SW 1271 (cell line): ENCODE measurements at regions not wholly inside any gene's neighbourhood (a gene's known extent, or its start where the extent isn't known, plus 50 kb on each side); places are given as distances from the start of the nearest gene placed in this dataset.

ENCODE experiments used
- DNase-seq, 2 experiments: peaks; one replicate each; lab custom pipeline; 2025; lab: John Stamatoyannopoulos, UW

DNA sequence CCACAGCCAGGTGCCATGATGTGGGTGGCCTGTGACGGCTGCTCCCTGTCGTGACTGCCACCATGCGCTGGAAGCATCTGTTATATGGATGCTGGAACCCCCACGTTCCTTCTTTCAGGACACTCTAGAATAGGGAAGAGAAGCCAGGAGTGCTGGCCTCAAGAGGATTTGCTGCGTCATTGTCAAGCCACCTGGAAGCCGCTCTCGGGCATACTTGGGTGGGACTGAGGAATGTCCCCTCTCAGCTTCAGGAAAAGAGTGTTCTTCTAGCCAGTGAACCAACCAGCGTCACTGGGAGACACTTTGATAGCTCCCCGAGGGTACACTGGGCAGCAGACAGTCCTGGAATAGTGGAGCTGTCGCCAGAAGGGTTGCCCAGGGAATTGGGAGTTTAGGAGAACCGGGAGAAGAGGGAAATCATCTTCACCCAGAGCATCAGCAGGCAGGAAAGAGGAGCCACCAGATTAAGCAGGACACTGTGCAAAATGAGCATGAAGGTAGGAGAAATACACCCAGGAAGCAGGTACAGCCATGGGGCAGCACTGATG, 130.8 kb upstream of the SASH1 start:
- DNase-seq, result no peak

- no peak for DNase-seq
Measured at GRCh38 chr6:148212366-148212765, 130.3 kb upstream of the SASH1 start.

DNA sequence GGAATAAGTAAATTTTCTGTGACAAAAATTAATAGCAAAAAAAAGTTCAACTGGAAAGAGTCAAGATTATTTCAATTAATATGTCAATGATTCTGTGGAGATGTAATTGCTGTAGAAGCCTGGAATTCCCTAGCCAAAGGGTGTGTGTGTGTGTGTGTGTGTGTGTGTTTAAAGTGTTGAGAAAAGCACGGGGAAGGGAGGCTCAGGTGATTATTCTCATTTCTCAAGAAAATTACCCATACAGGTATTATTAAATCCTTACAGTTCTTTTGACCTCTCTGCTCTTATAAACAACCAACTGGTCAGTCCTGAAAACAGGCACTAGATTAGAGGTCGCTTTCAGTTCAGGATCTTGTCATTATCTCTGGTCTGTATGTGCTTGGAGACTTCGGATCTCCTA, 129.3 kb upstream of the SASH1 start:
- DNase-seq, result no peak

DNA sequence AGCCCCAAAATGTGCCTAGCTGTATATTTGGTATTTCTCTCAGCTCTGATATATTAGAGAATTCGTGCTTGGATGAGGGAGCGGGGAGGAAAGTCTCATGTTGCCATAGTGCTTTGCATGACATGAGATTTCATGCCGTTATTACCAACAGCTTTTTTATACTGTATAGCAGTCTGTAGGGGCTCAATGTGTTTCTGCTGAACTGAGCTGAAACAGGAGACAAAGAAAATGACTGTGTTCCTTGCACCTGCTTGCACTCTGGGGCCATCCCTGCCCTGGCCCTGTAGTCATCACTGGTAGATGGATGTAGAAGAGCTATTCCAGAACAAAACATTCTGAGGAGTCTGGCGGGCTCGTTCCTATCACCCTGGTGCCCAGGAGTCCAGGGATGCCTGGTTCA, 128.0 kb upstream of the SASH1 start:
- no peak for DNase-seq

DNA sequence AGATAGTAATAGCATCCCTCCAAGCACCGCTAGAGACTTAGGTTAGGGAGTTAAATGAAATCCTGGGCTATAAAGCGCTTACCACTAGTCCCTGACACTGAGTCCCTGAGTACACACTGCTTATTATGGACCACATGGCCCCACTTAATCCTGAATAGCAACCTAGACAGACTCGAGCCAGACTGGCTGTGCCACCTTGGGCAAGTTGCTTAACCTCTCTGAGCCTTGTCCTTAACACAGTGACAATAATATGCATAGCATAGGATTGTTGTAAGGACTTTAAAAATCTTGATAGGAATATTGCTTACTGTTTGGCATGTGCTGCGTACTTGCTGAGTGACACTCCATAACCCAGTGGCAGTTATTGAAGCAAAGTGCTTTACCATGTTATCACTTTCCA, 125.6 kb upstream of the SASH1 start:
- DNase-seq, result no peak

- no peak for DNase-seq
Measured at GRCh38 chr6:148217921-148218320, 124.7 kb upstream of the SASH1 start.

- no peak for DNase-seq
Measured at GRCh38 chr6:148218542-148219258, 123.9 kb upstream of the SASH1 start.

DNA sequence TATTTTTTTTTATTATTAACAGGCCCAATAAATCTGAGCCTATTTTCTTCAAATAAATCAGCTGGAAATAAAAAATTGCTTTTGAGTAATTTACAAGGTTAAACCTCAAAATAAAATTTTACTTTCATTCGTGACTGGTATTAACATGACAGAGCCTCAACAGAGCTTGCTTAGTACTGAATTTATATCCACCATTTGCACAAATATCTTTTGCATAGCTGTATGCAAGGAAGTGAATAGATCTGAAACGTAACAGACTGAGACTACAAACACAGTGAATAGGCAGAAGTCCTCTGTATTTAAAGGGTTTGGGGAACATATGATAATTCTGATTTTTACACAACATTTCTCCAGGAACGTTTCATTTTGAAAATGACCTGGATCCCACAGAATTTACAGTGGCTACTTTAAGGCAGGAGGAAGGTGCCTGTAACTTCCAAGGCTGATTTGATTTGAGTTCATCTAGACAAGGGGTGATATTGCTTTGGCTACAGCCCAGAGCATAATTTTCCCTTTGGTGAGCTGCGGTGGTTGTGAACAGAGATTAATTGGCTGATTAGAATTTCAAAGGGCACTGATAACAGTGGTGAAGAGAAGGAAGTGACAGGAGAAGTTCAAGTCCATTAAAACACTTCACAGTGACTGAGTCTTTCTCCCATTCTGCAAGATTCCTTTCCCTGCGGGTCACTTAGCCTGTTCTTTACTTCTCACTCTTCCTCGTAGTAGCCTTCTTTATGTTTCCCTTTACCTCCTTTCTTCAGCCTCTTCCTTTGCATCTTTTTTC, 121.2 kb upstream of the SASH1 start:
- no peak for DNase-seq

- DNase-seq, result no peak
Measured at GRCh38 chr6:148222376-148222775, 120.3 kb upstream of the SASH1 start.

DNA sequence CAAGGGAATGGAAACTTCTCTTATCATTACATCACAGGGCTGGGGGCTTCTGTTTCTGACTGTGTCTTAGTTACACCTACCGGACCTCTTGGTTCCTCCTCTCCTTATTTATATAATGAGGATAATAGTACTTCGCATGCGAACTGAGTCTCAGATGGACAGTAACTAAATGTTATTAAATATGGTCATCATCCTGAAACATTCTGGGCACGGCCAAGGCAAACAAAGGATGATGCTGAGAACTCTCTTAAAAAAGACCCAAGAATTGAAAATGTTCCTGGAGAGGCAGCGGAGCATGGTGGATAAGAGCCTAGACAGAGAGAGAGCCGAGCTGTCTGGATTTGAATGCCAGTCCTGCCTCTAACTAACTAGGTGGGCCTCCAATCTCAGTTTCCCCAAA, 119.8 kb upstream of the SASH1 start:
- no peak for DNase-seq

GRCh38 chr6:148223424-148223842, 119.2 kb upstream of the SASH1 start:
- DNase-seq, result no peak

DNA sequence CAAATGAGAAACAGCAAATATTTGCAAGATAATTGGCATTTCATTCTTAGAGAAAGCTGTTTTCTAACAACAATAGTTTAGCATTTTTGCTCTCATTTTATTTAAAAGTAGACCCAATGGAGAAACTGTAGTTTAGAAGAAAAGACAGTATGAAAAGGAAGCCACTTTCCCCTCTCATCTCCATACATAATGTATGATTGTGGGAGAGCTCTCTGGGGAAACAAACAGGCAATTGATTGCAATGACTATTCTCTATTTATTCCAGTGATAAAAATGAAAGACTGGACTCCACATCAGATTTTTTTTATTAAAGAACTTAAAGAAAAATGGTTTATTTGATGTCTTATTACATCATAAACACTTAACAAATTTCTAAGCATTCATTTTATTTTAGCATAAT, 116.8 kb upstream of the SASH1 start:
- DNase-seq, result no peak

DNA sequence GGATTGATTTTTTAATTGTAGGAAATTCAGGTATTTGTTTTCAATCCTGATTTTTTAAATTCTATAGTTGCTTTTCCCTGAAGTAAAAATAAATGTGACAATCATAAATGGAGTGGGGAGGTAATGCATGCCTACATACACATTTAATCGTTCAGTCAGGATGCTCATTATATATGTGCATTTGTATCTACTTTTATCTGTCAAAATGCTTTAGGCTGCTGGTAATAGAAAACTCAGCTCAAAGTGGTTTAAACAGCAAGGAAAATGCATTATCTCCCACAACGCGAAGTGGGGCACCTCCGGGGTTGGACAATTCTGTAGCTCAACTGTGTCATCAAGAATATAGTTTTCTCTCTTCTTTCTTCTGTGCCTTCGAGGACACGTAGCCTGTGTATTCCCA, 116.4 kb upstream of the SASH1 start:
- DNase-seq, result no peak

DNA sequence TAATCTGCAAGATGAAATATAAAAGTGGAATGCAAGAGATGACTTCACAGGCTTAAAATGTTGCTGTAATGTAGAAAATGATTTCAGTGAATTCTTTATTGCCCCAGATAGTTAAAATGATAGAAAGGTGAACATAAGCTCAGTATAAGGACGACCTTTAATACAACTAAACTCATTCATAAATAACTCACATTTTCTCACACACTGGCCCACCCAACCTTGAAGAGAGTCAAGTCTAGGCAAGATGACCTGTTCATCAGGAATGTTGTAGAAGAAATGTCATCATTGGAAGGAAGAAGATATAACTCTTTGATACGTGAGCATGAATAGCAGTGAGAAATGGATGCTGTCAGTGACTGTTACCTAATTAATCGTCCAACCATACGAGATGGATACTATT, 111.1 kb upstream of the SASH1 start:
- no peak for DNase-seq

- no peak for DNase-seq
Measured at GRCh38 chr6:148235446-148235845, 107.2 kb upstream of the SASH1 start.

GRCh38 chr6:148238713-148239112, 103.9 kb upstream of the SASH1 start:
- no peak for DNase-seq

DNA sequence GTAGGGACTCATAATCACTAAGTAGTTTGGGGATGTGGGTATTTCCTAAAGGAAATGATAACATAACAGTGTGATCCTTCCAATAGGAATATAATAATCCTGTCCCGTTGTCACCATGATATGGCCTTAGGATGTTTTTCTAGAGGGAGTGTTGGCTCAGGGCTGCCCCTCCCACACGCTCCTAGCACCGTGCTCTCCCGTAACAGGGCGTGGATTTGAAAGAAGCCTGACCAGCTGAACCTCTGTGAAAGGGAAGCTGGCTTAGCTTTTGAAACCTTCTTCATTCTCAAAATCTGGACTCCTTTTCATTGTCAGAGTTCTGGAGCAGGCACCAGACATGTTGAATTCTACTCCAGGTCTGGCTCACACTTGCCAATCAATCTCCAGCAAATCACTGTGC, 103.4 kb upstream of the SASH1 start:
- DNase-seq, result no peak

GRCh38 chr6:148239801-148240460, 102.7 kb upstream of the SASH1 start:
- no peak for DNase-seq

- no peak for DNase-seq
Measured at GRCh38 chr6:148240461-148240840, 102.2 kb upstream of the SASH1 start.

- no peak for DNase-seq
Measured at GRCh38 chr6:148240861-148241477, 101.7 kb upstream of the SASH1 start.

DNA sequence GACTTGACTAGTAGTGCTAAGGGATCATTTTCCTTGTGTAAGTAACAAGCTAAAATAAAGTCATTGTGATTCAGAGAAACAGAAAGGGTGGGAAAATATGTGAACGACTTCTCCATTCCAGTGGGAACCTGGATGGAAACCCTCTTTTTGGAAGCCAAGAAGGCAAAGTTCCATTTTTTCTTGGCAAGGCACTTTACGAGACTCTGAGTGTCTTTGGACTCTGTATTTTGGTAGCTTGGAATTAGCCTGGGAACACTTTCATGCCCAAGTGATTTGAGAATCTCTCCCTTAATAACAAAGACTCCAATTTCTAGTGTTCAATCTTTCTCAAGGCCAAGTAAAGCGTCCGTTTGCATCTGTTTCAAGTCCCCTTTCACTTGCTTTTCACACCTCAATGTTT, 100.5 kb upstream of the SASH1 start:
- DNase-seq, result no peak

DNA sequence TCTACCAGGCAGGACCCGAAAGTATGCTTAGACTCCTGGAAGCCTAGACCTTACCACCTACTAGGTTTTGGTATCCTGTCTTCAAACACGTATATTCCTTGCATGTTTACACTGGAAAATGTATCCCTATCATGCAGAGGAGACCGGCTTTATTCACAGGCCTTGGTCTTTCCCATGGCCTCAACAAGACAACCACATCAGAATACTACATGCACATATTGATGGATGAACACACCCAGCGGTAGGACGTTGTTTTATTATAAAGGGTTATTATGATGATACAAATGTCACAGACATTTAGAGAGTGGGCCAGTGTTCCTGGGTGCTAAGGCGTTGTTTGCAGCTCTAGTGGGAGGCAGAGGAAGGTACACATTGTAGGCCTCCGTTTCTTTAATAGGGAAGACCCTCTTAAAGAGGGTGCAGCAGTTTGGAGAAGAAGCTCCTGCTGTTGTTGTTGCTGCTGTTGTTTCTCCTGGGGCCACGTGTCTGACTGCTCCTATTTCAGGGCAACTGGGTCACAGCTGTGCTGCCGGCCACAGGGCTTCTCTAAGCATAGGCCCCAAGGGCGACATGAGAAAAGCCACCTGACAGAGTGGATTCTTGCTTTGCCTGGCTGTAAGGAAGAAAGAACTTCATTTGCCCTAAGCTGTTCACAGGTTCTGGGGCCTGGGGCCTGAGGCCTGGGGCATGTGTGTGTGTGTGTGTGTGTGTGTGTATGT, 98.3 kb upstream of the SASH1 start:
- no peak for DNase-seq
